ENCODE measurements at regions not wholly inside any gene's neighbourhood (a gene's known extent, or its start where the extent isn't known, plus 50 kb on each side); places are given as distances from the start of the nearest gene placed in this dataset.

GRCh38 chr5:167244583-167244982 is 1046.9 kb upstream of the WWC1 start:
- H3K4me3 ChIP-seq: no peak overlapping the region
- H3K27ac ChIP-seq: no peak overlapping the region
- intact Hi-C loops (cut with DNase I; ENCODE audit: low total_unique reads): no loop called here
- TF ChIP-seq CTCF (IDR thresholded peaks at IDR 0.05 in 4 of 5, conservative IDR thresholded peaks at IDR 0.05 in 1 of 5) (no peak), POLR2A (IDR thresholded peaks at IDR 0.05) (no peak)
- H3K9me3 ChIP-seq: no peaks in the 10 kb centered on the region
- no peak for DNase-seq
- no peaks in the 10 kb centered on the region for H3K36me3 ChIP-seq
- no peaks in the 10 kb centered on the region for H3K27me3 ChIP-seq
- in situ Hi-C loops (cut with MboI; ENCODE audit: low sequenced_read_pairs in 4 of 4): no loop called here
- no peaks in the 10 kb centered on the region for H3K4me1 ChIP-seq
- ATAC-seq: no peak

- no peak overlapping the region for H3K4me3 ChIP-seq
- H3K4me1 ChIP-seq: no peaks in the 10 kb centered on the region
- in situ Hi-C loops (cut with MboI; ENCODE audit: low sequenced_read_pairs in 4 of 4) (no loop called here), intact Hi-C loops (cut with DNase I; ENCODE audit: low total_unique reads) (no loop called here)
- H3K9me3 ChIP-seq: no peaks in the 10 kb centered on the region
- DNase-seq (no peak), ATAC-seq (no peak)
- TF ChIP-seq CTCF (IDR thresholded peaks at IDR 0.05 in 4 of 5, conservative IDR thresholded peaks at IDR 0.05 in 1 of 5): no peak
- no peak overlapping the region for H3K27ac ChIP-seq
- no peaks in the 10 kb centered on the region for H3K27me3 ChIP-seq
- no peaks in the 10 kb centered on the region for H3K36me3 ChIP-seq
Measured at GRCh38 chr5:167245868-167246267, 1045.6 kb upstream of the WWC1 start.

GRCh38 chr5:167247816-167248215 is 1043.6 kb upstream of the WWC1 start:
- Histone ChIP-seq H3K36me3 (no peaks in the 10 kb centered on the region), H3K9me3 (no peaks in the 10 kb centered on the region), H3K27me3 (no peaks in the 10 kb centered on the region), H3K4me1 (no peaks in the 10 kb centered on the region), H3K4me3 (no peak overlapping the region), H3K27ac (no peak overlapping the region)
- TF ChIP-seq POLR2A (IDR thresholded peaks at IDR 0.05) (no peak), CTCF (IDR thresholded peaks at IDR 0.05 in 4 of 5, conservative IDR thresholded peaks at IDR 0.05 in 1 of 5) (no peak)
- intact Hi-C loops (cut with DNase I; ENCODE audit: low total_unique reads) (no loop called here), in situ Hi-C loops (cut with MboI; ENCODE audit: low sequenced_read_pairs in 4 of 4) (no loop called here)
- ATAC-seq: no peak
- no peak for DNase-seq

- Histone ChIP-seq H3K36me3 (no peaks in the 10 kb centered on the region), H3K4me3 (no peak overlapping the region), H3K27ac (no peak overlapping the region), H3K4me1 (no peaks in the 10 kb centered on the region), H3K9me3 (no peaks in the 10 kb centered on the region), H3K27me3 (no peaks in the 10 kb centered on the region)
- in situ Hi-C loops (cut with MboI; ENCODE audit: low sequenced_read_pairs in 4 of 4): no loop called here
- no peak for DNase-seq
- no peak for TF ChIP-seq CTCF (IDR thresholded peaks at IDR 0.05 in 4 of 5, conservative IDR thresholded peaks at IDR 0.05 in 1 of 5)
- TF ChIP-seq POLR2A (IDR thresholded peaks at IDR 0.05): no peak
- intact Hi-C loops (cut with DNase I; ENCODE audit: low total_unique reads): no loop called here
- ATAC-seq: no peak
Measured at GRCh38 chr5:167248257-167248656, 1043.2 kb upstream of the WWC1 start.

- Histone ChIP-seq H3K27ac (no peak overlapping the region), H3K36me3 (no peaks in the 10 kb centered on the region), H3K27me3 (no peaks in the 10 kb centered on the region), H3K9me3 (no peaks in the 10 kb centered on the region), H3K4me1 (no peaks in the 10 kb centered on the region), H3K4me3 (no peak overlapping the region)
- ATAC-seq: no peak
- in situ Hi-C loops (cut with MboI; ENCODE audit: low sequenced_read_pairs in 4 of 4) (no loop called here), intact Hi-C loops (cut with DNase I; ENCODE audit: low total_unique reads) (no loop called here)
- TF ChIP-seq POLR2A (IDR thresholded peaks at IDR 0.05): no peak
- TF ChIP-seq CTCF (IDR thresholded peaks at IDR 0.05 in 4 of 5, conservative IDR thresholded peaks at IDR 0.05 in 1 of 5): no peak
- DNase-seq: no peak
Measured at GRCh38 chr5:167250996-167251395, 1040.4 kb upstream of the WWC1 start.

Measured in gastrocnemius medialis (tissue), 4 donors.